ENCODE measurements at regions not wholly inside any gene's neighbourhood (a gene's known extent, or its start where the extent isn't known, plus 50 kb on each side); places are given as distances from the start of the nearest gene placed in this dataset.
A peak's percentile ranks its signal among the peaks of the same experiment; 100 is the strongest.

GRCh38 chr11:23551706-23552105 lies 691.4 kb upstream of the CCDC179 start:
- no peaks in the 10 kb centered on the region for H3K9me3 ChIP-seq (ENCODE audit: insufficient read depth, low read depth)
- no peaks in the 10 kb centered on the region for H3K27me3 ChIP-seq (ENCODE audit: insufficient read depth, low read depth)
- no peaks in the 10 kb centered on the region for H3K4me1 ChIP-seq (replicated peaks; ENCODE audit: insufficient read depth)
- TF ChIP-seq EZH2 (IDR thresholded peaks at IDR 0.05; ENCODE audit: low read depth) (no peak), CTCF (conservative IDR thresholded peaks at IDR 0.05) (no peak)
- ChIA-PET CTCF (no interaction called here), POLR2A (ENCODE audit: unreplicated experiment) (no interaction called here)
- H3K36me3 ChIP-seq (ENCODE audit: low read depth) = no peaks in the 10 kb centered on the region
- 0 out of 2 replicates have a peak, but pooled peaks cover 4% of the 10 kb centered on the region for H3K9me2 ChIP-seq (ENCODE audit: insufficient read depth)
- H3K79me2 ChIP-seq (ENCODE audit: low read depth) = no peaks in the 10 kb centered on the region
- H3F3A ChIP-seq (ENCODE audit: insufficient read depth, low read depth) = no peaks in the 10 kb centered on the region
- H3K4me3 ChIP-seq = no peak overlapping the region
- no peak for DNase-seq
- H2AFZ ChIP-seq = no peak overlapping the region
- no peak overlapping the region for H3K27ac ChIP-seq
- intact Hi-C loops (cut with micrococcal nuclease; ENCODE audit: unreplicated experiment) = no loop called here
- H4K20me1 ChIP-seq (ENCODE audit: insufficient read depth) = no peaks in the 10 kb centered on the region
- BruUV-seq (replicated peaks) = no TSS peak
- no peak overlapping the region for H3K4me2 ChIP-seq

GRCh38 chr11:23554002-23554401 lies 693.7 kb upstream of the CCDC179 start:
- Histone ChIP-seq H3K9me3 (ENCODE audit: insufficient read depth, low read depth) (no peaks in the 10 kb centered on the region), H3K4me1 (replicated peaks; ENCODE audit: insufficient read depth) (no peaks in the 10 kb centered on the region), H3K4me3 (no peak overlapping the region), H3K4me2 (no peak overlapping the region), H3K9me2 (ENCODE audit: insufficient read depth) (0 out of 2 replicates have a peak, but pooled peaks cover 4% of the 10 kb centered on the region), H3K27ac (no peak overlapping the region), H3K27me3 (ENCODE audit: insufficient read depth, low read depth) (no peaks in the 10 kb centered on the region), H2AFZ (no peak overlapping the region), H4K20me1 (ENCODE audit: insufficient read depth) (no peaks in the 10 kb centered on the region), H3K36me3 (ENCODE audit: low read depth) (no peaks in the 10 kb centered on the region), H3F3A (ENCODE audit: insufficient read depth, low read depth) (no peaks in the 10 kb centered on the region), H3K79me2 (ENCODE audit: low read depth) (no peaks in the 10 kb centered on the region)
- intact Hi-C loops (cut with micrococcal nuclease; ENCODE audit: unreplicated experiment) = no loop called here
- no TSS peak for BruUV-seq (replicated peaks)
- DNase-seq = no peak
- POLR2A ChIA-PET (ENCODE audit: unreplicated experiment) = no interaction called here
- TF ChIP-seq CTCF (conservative IDR thresholded peaks at IDR 0.05) (peak; percentile 33; the same call in 1 of the 2 replicates), EZH2 (IDR thresholded peaks at IDR 0.05; ENCODE audit: low read depth) (no peak)
- CTCF ChIA-PET = no interaction called here

GRCh38 chr11:23555085-23555484 lies 694.8 kb upstream of the CCDC179 start:
- 0 out of 2 replicates have a peak overlapping the region, but pooled peaks have one; percentile 39 for H2AFZ ChIP-seq
- no peak overlapping the region for H3K4me2 ChIP-seq
- no peaks in the 10 kb centered on the region for H3F3A ChIP-seq (ENCODE audit: insufficient read depth, low read depth)
- intact Hi-C loops (cut with micrococcal nuclease; ENCODE audit: unreplicated experiment) = no loop called here
- no peak for TF ChIP-seq CTCF (conservative IDR thresholded peaks at IDR 0.05)
- TF ChIP-seq EZH2 (IDR thresholded peaks at IDR 0.05; ENCODE audit: low read depth) = no peak
- no peaks in the 10 kb centered on the region for H4K20me1 ChIP-seq (ENCODE audit: insufficient read depth)
- CTCF ChIA-PET = no interaction called here
- H3K9me3 ChIP-seq (ENCODE audit: insufficient read depth, low read depth) = no peaks in the 10 kb centered on the region
- no peak overlapping the region for H3K27ac ChIP-seq
- no peaks in the 10 kb centered on the region for H3K4me1 ChIP-seq (replicated peaks; ENCODE audit: insufficient read depth)
- H3K9me2 ChIP-seq (ENCODE audit: insufficient read depth) = 0 out of 2 replicates have a peak, but pooled peaks cover 4% of the 10 kb centered on the region
- H3K27me3 ChIP-seq (ENCODE audit: insufficient read depth, low read depth) = no peaks in the 10 kb centered on the region
- DNase-seq = no peak
- no TSS peak for BruUV-seq (replicated peaks)
- no peaks in the 10 kb centered on the region for H3K36me3 ChIP-seq (ENCODE audit: low read depth)
- H3K79me2 ChIP-seq (ENCODE audit: low read depth) = no peaks in the 10 kb centered on the region
- no peak overlapping the region for H3K4me3 ChIP-seq
- POLR2A ChIA-PET (ENCODE audit: unreplicated experiment) = no interaction called here

Data from PC-9 (cell line).